Activated CD8-positive, alpha-beta memory T cell treated with anti-CD3 and anti-CD28 coated beads, Interleukin-2, amount 50 U/mL, for 48 hours (primary cell): ENCODE measurements at regions not wholly inside any gene's neighbourhood (a gene's known extent, or its start where the extent isn't known, plus 50 kb on each side); places are given as distances from the start of the nearest gene placed in this dataset.

Experiments used
- DNase-seq: peaks from one replicate; pipeline ENCODE4 v3.0.0-alpha.2; 2020

DNA sequence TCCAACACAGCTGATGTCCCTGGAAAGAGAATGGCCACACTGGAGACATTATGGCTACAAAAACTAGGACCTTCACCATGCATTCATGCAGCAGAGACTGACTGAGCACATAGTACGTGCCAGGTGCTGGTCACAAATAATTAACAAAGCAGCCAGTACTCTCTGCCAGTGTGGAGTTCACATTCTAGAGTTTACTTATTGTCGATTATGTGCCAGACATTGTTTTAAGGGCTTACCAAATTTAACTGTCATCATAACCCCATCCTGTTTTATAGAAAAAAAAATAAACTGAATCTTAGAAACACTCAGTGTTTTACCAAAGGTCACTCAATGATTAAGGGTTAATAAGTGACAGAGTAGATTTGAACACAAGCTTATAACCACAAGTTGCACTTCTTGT is 143.3 kb downstream of the RRAGC start:
- no peak for DNase-seq

DNA sequence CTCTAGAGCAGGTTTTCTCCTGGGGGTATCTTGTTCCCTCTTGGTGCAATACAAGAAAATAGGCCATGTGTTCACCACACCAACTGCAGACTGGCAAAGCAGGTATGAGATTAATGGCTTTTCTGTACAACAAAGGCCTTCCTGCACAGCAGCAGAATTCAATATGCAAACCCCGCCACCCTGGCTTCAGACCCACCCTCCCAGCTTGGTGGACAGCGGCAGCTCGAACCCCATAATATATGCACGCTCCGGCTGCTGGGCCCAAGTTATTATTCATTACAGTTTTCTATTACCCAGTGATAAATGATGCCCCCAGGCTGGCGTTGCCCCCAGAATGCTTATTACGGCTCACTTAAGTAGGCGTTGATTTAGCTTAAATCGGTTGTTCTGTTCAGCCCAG is 144.2 kb downstream of the RRAGC start:
- no peak for DNase-seq

DNA sequence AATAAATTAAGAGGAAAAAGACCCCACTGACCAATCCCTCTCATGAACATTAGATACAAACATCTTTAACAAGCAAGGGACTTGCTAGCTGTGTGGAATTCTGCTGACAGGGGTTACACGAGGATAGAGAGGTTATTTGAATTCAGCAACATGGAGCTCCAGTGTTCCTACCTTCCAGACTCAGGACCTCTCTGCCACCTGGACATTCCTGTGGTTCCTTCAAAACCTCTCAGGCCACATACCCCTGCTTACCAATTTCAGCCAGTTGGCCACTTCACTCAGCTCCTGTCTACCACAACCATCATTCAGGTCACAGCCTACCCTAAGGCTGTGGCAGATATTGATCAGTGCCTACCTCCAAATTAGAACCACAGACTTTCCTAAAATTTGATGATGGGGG is 147.5 kb downstream of the RRAGC start:
- DNase-seq: no peak

DNA sequence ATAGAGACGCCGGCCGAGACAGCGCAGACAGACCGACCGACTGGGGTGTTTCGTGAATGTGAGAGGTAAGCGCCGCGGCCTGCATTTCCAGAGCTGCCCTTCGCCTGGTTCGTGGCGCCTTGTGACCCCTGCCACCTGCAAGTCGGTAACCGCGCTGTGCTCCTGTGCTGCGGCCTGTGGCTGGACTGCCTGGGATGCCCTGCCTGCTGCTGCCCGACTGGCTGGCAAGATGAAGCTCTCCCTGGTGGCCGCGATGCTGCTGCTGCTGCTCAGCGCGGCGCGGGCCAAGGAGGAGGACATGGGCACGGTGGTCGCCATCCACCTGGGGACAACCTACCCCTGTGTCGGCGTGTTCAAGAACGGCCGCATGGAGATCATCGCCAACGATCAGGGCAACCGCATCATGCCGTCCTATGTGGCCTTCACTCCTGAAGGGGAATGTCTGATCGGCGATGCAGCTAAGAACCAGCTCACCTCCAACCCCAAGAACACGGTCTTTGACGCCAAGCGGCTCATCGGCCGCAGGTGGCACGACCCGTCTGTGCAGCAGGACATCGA is 150.8 kb downstream of the RRAGC start:
- no peak for DNase-seq

DNA sequence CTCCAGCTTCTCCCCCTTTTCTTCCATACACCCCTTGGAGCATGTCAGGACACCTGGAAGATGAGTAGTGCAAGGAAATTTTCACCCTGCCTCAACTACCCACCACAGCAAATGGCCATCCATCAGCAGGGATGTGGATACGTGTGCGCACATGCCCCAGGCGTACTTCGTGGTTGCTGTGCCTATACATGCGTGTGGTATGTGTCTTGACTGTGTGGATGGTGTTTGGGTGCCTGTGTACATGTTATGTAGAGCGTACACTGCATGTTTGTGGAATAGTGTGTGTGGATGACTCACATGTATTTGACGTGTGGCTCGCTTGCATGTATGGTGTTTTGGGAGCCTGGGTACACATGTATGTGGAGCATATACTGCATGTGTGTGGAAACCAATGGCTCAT is 158.5 kb downstream of the RRAGC start:
- DNase-seq: no peak

DNA sequence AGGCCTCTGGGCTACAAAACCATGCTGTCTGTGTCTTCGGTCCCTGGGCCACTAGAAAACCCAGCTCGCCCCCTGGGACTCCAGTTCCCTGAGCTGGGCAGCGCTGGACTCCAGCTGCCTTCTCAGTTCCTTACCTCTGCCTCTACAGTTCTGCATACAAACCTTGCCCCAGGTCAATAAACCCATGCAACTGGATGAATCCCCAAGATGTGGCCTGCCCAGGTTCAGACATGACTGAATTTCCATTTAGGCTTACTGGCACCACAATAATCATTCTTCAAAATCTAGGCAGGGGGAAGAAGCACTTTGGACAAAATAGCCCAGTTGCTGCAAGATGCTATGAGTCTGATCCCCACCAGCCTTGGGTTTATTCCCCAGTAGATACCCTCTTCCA is 159.5 kb downstream of the RRAGC start:
- DNase-seq: no peak

DNA sequence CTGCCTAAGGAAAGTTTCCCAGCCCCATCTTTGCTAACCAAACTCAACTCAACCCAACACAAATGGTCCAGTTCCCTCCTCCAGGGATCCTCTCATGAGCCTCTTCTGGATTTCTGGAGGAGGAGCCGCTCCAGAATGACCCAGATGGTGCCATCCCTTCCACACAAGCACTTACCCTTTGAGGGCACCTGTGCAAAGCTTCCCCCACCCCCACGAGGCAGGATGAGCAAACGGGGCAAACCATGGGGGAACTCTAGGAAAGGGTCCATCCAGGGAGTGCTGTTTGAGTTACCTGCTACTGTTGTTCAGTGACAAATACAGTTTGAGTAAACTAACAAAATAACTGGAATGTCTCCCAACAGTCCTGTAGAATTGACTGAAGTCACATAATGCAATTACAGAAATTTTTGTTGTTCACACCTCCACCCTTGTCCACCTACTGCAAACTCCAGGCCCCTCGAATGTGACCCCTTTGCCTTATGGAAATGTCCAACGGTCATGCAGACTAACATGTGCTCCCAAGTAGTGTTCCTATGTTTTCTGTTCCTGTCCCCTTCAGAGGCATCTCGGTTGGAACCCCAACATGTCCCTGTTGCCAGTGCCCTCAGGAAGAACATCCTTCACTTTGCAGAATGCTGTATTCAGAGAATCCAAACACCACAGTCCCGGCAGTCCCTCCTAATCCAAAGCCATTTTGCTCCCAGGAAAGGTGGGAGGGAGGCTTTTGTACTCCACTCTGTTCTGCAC is 160.1 kb downstream of the RRAGC start:
- no peak for DNase-seq

DNA sequence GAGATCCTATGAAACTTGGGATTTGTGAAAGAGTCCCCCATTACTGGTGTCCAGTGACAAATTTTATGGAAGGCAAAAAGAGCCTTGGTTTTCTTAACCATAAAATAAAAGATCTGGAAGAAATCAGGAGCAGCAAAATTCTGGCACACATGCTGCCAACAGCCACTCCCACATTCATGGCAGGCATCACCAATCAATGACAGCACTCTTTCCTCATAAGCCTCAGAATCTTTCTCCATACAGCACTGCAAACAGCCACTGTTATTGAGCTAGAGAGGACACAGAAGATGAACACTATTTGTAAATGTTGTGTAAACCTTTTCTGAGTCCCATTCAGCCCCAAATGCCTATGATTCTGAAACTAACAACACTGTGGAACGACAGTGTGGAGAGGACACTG is 162.2 kb downstream of the RRAGC start:
- no peak for DNase-seq

DNA sequence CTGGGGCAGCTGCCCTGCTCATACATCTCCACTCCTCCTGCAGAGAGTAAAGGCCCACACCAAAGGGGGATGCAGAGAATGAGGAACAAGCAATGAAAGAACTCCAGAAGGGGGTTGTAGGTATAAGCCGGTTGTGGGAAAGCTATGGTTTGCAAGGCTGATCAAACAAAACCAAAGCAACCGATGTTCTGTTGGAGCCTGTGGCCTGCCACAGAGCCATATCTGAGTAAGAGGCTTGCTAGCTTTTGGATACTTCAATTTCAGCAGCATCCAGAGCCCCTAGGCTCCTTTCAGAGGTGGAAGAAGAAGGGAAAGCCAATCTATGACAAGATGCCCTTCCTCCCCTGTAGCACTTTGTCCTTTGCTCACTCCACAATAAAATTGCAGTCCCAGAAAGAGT is 163.2 kb downstream of the RRAGC start:
- no peak for DNase-seq

DNA sequence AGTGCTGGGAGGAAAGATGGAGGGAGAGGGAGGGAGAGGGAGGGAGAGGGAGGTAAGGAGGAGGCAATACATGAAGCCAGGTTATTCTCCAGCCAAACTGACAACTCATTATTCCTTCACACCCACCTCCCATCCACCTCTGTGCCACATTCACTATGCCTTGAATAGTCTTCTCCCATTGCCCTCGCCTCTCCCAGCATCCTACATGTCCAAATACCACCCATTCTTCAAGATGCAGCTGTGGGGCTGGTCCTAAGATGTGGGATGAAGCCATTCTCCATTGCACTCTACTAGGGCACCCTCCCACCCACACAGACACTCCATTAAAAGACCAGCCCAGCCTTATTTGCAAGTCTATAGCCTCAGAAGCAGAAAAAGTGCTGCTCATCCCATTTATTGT is 165.8 kb downstream of the RRAGC start:
- DNase-seq: no peak

DNA sequence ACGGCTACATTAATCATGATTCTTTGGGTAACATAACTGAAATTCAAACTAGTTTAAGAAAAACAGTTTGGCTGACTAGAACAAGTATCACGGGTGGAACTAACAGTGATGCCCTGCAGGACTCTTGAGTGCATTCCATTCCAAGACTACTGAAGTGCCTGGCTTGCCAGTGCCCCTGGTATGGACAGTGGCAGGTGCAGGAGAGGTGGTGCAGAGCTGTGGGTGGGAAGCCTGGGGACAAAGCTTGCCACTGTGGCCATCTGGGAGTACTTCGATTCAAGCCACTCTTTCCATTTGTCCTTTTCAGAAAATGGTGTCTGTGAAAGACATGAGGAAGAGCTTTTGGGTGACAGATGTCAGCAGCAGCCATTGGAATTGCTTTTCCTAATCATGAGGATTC is 166.5 kb downstream of the RRAGC start:
- DNase-seq: no peak

DNA sequence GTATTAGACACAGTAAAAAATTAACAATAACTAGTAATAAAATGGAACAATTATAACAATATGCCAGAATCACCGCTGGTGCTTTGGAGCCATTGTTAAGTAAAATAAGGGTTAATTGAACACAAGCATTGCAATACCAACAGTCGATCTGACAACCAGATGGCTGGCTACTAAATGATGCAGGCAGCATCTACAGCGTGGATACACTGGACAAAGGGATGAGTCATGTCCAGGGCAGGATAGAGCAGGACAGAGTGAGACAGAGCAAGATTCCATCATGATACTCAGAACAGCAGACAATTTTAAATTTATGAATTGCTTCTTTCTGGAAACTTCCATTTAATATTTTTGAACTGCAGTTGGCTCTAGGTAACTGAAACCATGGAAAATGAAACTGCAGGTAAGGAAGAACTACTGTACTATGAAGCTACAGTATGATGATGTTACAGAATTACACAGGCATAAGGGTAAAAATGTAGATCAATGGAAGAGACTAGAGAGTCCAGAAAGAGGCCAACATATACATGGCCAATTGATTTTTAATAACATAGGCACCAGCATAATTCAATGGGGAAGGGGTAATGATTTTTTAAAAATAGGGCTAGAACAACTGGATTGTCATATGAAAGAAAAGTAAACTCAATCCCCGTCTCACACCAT is 168.7 kb downstream of the RRAGC start:
- no peak for DNase-seq

DNA sequence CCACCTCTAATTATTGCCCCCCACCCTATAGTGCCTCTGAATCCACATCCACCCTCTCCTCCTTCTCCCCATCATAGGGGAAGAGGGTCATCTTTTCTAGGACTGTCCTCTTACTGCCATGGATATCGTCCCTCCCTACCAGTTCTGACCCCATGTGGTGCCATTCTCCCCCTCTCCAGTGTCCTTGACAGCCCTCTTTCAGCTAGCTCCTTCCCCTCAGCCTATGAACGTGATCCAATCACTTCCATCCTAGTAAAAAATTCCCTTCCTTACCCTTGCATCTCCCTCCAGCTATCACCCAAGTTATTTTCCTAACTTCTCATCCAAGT is 172.7 kb downstream of the RRAGC start:
- no peak for DNase-seq

DNA sequence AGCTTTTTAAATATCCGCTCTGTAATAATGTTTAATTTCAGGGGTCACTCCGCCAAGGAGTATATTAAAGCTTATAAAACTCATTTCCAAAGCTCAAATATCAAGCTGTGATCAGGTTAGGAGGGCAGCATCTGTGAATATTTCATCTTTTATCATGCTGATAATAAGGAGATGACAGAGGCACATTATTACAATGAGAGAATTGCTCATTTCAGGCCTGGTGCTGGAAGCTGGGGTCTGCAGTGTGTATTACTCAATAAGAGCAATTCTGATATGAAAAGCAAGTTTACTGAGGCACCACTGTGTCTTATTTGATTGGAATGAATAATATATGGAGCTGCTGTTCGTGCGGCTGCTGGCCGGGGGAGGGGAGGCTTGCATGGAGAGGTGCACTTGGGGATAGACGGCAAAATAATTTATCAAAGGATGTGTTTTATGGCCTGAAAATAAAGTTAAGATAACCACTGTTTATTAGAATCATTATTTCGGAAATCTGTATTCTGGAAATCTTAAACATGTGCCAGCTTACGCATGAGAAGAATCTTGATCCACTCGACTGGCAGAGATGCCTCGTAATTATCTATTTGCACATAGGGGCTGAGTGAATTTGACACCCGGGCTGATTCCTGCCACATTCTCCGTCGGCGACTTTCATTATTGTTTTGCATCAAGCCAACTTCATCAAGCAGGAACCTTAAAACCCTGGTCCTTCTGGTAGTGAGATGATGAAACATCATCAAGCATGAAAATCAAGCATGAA is 173.2 kb downstream of the RRAGC start:
- no peak for DNase-seq

DNA sequence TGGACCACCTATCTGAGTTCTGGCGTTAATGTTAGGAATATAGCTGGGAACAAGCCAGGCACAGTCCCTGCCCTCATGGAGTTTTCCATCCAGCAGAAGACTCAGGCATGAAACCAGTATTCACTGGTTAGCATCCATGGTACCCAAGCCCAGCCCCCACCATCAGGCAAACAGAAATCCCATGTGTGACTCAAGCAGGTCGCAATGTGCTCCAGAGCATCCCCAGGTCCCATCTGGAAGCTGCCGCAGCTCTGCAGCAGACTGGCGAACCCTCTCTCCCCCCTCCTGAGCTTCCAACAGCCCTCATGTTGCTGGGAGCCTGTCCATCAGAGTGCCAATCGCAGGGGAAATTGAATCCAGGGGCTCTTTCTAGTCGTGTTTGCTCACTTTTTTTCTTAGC is 174.2 kb downstream of the RRAGC start:
- DNase-seq: no peak

DNA sequence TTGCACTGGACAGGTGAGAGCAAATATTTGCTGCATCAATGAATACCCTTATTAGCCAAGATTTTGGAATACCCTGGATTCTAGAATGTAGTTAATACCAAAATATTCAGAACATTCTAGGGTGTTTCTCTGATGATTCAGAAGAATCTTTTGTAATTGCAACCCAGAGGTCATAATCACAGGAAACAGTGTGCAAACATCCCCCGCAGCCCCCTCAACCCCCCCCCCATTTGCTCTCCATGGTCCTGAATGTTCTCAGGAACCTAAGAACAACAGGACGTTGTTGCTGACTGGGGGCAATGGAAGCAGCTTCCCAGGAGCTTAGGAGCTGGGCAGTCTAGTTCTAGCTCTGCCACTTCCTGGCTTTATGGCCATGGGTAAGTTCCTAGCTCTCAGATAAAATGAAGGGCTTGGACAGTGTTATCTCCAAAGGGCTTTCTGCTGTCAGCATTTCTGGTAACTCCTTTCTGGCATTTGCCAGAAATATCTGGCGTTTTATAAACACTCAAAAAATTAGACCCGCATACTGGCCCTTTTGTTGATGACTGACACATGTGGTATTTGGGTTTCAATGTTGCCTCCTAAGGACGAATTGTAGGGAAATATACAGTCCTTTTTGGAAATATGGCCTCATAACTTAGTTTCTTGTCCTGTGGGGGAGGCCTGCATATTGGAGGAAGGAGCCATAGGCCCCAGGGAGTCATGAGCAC is 178.6 kb downstream of the RRAGC start:
- DNase-seq: no peak

DNA sequence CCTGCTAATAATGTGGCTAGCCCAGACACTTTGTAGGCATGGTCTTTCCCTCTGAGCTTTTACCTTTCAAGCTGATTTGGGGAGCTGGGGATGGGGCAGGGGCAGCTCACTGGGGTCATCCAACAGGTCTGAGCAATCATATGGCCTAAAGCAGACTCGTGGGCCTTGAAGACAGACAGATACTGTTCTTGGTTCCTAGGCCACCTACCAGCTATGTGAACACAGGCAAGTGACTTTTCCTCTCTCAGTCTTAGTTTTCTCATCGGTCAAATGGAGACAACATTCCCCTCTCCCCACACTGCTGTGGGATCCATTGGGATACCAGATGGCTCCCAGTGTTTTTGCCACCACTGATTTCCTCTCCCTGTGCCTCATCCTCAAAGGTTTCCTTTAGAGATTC is 181.8 kb downstream of the RRAGC start:
- no peak for DNase-seq

DNA sequence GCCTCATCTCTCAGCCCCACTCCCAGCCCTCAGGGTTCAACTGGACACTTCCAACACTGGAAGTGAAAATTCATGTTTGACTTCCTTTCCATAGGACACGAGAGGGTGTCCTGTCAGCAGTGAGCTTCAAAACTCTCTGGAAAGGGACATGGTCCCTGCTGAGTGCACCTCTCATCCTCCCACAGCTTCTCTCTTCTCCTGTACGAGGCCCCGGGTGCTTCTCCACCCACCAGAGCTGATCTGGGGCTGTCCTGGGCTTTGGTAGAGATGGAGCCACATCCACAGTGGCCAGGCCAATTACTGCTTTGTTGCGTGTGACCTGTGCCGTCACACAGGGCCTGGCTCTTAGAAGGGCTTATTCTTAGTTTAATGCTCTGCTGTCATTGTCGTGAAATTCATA is 182.3 kb downstream of the RRAGC start:
- no peak for DNase-seq

DNA sequence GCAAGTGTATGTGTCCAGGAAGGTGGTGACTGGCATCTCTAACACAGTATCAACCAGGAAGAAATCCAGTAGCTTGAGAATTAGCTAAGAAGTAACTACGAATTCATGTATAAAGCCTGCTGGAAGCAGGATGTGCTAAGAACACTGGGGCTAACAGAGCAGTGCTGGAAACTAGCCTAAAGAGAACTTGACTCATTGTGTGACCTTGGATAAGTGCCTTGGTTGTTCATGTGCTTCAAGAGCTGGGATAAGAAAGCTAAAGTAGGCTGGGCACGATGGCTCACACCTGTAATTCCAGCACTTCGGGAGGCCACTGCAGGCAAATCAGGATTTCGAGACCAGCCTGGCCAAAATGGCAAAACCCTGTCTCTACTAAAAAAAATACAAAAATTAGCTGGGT is 186.9 kb downstream of the RRAGC start:
- no peak for DNase-seq

DNA sequence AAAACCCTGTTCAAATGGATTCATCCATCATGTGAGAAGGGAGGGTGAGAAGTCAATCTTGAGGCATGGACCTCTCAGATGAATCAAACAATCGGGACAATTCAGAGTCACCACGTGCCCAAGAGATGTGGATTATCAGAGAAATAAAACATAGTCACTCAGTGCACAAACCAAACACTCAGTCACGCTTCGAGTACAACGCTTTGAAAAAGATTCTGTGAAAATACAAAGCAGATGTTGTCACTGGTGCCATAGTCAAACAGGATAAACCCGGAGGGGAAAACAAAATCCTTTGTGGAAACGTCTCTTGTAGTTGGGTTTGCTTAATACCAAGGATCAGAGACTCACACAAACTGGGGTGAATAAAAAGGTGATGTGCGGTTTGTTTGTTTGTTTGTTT is 188.4 kb downstream of the RRAGC start:
- DNase-seq: no peak

DNA sequence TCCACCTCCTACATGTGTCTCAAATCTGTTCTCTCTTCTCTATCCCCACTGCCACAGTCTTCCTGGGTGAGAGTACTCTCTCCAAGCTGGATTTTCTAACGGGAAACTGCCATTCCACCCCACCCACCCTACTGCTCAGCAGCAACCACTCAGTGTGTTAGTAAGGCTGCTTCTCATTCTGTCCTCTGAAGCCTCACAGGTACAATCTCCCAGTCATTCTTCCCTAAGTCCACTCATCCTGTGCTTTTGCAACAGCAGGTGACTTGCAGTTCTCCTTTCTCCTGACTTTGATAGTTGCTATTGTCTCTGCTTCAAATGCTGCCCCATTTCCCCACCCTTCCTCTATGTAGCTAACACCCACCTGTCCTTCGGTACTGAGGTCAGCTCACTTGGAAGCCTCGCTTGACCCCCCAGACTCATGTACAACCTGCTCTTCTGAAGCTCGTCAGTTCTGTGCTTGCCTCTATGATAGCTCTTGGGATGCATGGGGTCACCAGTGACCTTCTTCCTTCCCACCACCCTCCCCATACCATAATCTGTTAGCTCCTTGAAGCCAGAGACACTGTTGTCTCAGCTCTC is 188.9 kb downstream of the RRAGC start:
- DNase-seq: no peak

DNA sequence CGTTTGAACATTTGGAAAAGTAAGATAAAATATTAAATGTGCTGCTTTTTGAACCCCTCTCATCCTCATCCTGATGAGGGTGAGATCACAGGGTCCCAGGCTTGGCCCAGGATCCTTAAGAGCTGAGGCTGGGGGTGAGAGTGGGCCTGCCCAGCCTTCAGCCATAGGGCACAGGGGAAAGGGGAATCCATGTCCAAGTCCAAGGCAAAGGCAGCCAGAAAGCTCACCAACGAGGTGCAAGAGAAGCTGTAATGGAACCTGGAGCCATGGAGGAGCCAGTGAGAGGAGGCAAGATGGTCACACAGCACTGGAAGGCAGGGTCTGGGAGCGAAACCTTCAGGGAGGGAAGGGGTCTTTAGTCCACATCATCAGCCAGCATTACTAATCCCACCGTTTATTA is 191.9 kb downstream of the RRAGC start:
- no peak for DNase-seq

DNA sequence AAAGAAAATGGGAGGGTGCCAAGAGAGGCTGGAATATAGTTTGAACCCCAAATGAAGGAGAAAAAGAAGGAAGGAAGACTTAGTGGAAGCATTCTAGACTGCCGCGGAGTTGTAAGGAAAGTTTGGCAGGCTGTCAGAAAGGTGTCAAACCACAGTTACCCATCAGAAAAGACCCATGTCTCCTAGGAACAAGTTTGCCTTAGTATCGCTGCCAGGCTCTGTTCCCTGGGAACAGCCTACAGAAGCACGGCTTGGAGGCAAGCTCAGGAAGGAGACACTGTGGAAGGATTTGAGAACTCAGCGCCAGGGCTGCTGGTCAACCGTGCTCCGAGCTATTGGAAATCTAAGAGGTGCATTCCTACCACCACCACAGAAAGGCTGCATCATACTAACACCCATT is 197.4 kb downstream of the RRAGC start:
- no peak for DNase-seq
